ENCODE measurements at regions not wholly inside any gene's neighbourhood (a gene's known extent, or its start where the extent isn't known, plus 50 kb on each side); places are given as distances from the start of the nearest gene placed in this dataset.

- TF ChIP-seq CTCF (conservative IDR thresholded peaks at IDR 0.05) (no peak), EZH2 (IDR thresholded peaks at IDR 0.05; ENCODE audit: low read depth) (no peak)
Observed at GRCh38 chr2:508121-508520, 169.1 kb downstream of the TMEM18 start.
